NCI-H748 (cell line): ENCODE measurements at regions not wholly inside any gene's neighbourhood (a gene's known extent, or its start where the extent isn't known, plus 50 kb on each side); places are given as distances from the start of the nearest gene placed in this dataset.
A peak's percentile ranks its signal among the peaks of the same experiment; 100 is the strongest.
"Not testable (repeated sequence)": the region's sequence is repeated elsewhere in the genome, so short reads cannot be mapped to it uniquely, and the experiment has no call there.

Experiments
- DNase-seq: peaks from one replicate; lab custom pipeline; 2025; ENCODE audit not compliant: unreplicated experiment; lab: John Stamatoyannopoulos, UW

DNA sequence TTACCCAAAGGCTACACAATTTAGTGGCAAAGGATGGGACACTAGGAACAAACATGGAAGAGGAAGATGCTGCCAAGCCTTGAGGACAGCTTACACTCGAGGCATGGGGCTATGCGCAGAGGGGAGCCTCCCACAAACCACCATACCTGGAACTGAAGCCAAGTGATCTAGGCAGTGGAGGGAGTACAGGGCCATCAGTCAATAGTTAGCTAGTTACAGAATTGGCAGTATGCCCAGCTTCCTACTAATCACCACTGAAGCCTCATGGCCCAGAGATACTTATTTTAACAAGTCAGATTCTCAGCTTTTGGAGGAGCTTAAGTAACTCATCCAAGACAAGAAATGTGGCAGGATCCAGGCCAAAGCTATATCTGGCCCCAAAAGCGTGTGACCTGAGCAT, 226.6 kb upstream of the MOCS1 start:
- peak; percentile 57 for DNase-seq

DNA sequence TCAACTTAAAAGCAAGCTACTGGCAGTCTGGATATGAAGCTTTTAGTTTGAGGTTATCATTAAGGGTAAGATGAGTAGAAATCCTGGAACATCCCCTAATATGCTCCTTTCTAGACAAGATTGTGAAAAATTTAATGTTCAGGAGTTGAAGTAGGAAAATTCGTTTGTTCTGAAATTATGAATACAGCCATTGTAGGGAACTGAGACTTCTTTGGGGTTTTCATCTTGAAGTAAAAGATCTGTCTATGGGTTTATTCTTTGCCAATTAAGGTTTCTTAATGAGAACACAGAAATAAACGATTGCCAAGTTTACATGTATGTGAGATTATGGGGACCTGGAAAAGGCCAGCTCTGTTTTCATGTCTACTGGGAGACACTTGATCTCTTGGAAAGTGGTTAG, 225.6 kb upstream of the MOCS1 start:
- no peak for DNase-seq

DNA sequence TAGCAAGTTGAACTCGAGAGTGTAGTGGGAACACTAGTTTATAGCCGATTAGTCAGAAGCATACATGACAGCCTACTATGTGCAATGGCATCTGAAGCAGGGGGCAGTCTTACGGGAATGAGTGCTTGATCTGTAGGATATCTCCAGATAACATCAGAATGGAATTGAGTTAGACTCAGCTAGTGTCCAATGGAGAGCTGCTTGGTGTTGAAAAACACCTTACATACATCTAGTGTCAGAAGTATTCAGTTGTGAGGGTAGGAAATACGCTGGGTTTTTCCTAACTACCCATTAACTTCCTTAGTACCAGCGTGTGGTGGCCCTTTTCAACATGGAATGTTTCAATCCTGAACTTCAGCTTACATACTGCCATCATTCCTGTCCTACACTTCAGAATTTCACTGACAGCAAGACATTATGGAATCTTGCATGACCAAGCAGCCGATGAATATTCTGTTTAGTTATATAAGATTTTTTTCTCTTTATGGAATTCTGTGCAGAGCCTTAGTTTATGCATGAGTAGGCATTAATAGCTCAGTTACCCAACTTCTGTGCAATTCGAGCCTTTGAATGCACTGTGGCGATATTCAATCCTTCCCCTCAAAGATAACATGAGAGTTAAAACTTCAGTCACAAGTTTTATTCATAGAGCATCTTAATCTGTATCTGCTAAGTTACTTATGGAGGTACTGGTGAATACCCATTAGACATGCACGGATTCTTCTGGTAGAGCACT, 218.6 kb upstream of the MOCS1 start:
- DNase-seq, result no peak

- DNase-seq, result no peak
These were observed 217.9 kb upstream of the MOCS1 start for GRCh38 chr6:40152196-40152595.

GRCh38 chr6:40148882-40149573, 214.8 kb upstream of the MOCS1 start:
- DNase-seq, result no peak

DNA sequence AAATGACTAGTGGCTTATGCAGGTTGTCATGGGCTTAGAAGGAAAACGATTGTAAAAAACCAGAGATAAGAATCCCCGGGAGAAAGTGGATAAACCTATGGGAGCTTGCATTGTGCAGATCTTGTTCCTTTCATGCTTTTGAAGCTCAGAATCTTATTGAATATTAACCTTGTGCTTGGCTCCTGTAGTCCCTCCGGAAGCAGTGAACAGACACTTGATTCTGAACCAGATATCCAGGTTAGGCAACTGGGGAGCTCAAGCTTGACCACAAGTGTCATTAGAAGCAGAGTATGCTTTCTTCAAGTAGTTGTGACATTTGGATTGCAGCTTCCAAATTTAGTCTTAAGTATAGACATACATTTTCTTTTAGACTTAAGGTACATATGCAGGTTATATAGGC, 212.6 kb upstream of the MOCS1 start:
- DNase-seq, result no peak

- DNase-seq, result no peak
These were observed 205.2 kb upstream of the MOCS1 start for GRCh38 chr6:40139447-40139846.

- DNase-seq, result no peak
These were observed 204.0 kb upstream of the MOCS1 start for GRCh38 chr6:40138273-40138720.

- DNase-seq, result no peak
These were observed 201.3 kb upstream of the MOCS1 start for GRCh38 chr6:40135491-40136072.

- DNase-seq, result not testable (repeated sequence)
These were observed 199.7 kb upstream of the MOCS1 start for GRCh38 chr6:40133981-40134380.

DNA sequence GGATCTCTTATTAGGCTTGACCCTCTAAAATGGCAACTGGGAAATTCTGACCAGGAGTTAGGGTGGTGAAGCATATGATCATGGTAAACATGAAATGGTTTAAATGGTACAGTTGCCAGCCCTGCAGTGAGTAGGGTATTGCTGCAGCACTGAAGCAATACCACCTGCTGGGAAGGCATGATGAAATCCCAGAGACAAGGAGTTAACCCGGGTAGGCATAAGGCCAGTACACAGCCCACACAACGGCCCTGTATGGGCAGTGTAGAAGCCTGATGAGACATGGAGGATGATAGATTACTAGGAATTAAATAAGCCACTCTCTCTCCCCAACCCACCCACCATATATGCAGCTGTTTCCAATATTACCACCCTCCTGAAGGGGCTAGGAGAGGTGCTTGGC, 197.4 kb upstream of the MOCS1 start:
- no peak for DNase-seq

GRCh38 chr6:40128127-40128526, 193.9 kb upstream of the MOCS1 start:
- no peak for DNase-seq

DNA sequence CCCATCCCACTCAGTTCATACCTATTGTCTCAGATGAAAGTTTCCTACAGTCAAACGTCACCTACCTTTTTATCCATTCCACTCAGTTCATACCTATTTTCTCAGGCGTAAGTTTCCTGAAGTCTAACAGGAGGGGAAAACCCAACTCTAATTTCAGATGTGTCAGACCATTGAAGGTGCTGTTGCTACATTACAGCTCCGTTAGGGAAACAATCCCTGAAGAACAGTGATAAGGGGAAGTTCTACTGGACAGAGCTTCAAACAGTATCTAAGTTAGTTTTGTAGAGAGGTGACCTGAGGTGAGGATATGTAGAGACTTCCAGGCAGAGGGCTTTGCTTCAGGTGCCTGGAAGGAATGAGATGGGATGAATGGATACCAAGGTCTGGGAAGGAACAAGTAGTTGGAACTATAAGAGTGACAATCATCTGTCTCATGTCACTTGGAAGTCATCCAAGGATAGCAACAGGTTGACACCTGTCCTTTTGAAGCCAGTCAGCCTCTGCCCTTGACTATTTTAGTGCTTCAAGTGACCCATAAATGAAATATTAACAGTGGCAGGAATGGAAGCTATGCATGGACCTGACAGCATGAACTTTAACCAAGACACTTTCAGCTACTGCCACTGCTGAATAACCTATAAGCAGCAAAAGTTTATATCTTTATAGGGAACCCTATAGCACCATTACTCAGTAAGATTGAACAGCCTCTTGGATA, 191.6 kb upstream of the MOCS1 start:
- DNase-seq, result no peak

- no peak for DNase-seq
These were observed 190.7 kb upstream of the MOCS1 start for GRCh38 chr6:40124924-40125323.

GRCh38 chr6:40116832-40117231, 182.6 kb upstream of the MOCS1 start:
- DNase-seq, result no peak

DNA sequence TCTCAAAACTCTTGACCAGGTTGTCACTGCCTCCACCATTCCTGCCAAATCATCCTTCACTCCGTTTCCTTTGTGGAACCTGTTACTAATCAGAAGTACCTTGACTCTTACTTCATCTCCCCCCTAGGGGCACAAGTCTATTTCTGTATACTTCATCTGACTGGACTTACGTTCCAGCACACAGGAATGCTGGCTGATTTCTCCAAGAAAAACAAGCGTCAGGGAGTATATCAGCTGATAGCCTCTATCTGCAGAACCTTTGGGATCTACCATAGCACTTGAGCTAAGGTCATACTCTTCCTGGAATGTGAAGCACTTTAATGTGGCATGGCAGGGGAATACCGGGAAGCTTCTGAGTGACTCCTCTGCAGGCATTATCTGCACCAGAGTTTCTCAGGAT, 178.1 kb upstream of the MOCS1 start:
- DNase-seq, result no peak

DNA sequence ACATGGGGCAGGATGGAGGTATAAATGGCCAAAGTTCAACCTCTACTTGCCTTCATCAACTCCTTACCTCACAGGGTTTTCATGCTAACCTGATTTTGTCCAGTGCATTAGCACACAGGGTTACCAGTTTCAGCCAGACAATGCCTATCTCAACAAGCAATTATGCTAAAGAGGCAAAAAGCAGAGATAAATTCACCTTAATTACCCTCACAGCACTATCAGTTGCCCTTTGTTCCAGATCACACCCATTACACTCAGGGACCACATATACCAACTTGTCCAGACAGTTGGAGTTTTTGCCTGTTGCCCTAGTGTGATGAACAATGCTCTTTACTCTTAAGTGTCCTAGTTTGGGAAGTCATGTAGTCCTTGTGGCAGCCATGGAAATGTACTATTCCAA, 174.5 kb upstream of the MOCS1 start:
- peak; percentile 18 for DNase-seq

- DNase-seq, result no peak
These were observed 172.6 kb upstream of the MOCS1 start for GRCh38 chr6:40106840-40107239.

DNA sequence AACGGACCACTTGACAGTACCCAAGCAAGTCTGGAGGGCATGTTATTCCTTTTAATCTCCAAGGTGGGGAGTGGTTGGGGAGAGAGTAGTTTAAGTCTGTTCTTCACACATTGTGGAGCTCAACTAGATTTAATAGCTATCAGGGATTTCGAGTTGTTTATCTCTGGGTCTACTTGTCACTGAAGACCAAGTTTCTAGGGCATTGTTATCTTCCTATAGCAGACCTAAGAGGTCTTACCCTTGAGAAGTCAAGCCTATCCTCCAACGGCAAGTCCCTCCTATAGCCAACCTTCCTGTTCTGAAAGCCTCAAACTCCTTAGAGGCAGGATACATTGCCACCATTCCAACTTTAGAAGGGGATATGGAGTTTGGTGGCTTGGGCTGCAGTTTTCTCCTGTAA, 164.5 kb upstream of the MOCS1 start:
- DNase-seq, result no peak

GRCh38 chr6:40097590-40097989, 163.3 kb upstream of the MOCS1 start:
- DNase-seq, result no peak

- DNase-seq, result no peak
These were observed 149.1 kb upstream of the MOCS1 start for GRCh38 chr6:40083141-40083920.
